A673 (cell line): ENCODE measurements at regions not wholly inside any gene's neighbourhood (a gene's known extent, or its start where the extent isn't known, plus 50 kb on each side); places are given as distances from the start of the nearest gene placed in this dataset.

Experiments used
- BruUV-seq: library from RNA; stranded (reverse); fragments of 400-500 nt; replicated peaks from 2 replicates; lab custom pipeline; 2021; lab: Mats Ljungman, UMichigan
- CTCF ChIA-PET: fragments of 300-600 bp; sonication (Branson Sonifier 250); formaldehyde crosslinking; loops from one replicate; lab custom pipeline; 2022; ENCODE audit warnings: antibody characterized with exemption; lab: Charles Lee
- POLR2A ChIA-PET: fragments of 300-600 bp; sonication (Branson Sonifier 250); formaldehyde crosslinking; loops from one replicate; lab custom pipeline; 2022; ENCODE audit warnings: antibody characterized with exemption; ENCODE audit not compliant: low non-redundant PET; lab: Charles Lee
- DNase-seq: peaks from one replicate; pipeline ENCODE4 v3.0.0-alpha.2; 2015; ENCODE audit warnings: low spot score
- H3K27ac ChIP-seq: fragments of 200-600 bp; sonication (generic); 2 replicates; pipeline ENCODE4 v1.5.1; 2016; ENCODE audit warnings: mixed run types, low read depth, mild to moderate bottlenecking, mixed read lengths, antibody characterized with exemption, low read length; ENCODE audit not compliant: poor library complexity, severe bottlenecking
- H3K27me3 ChIP-seq: fragments of 200-600 bp; sonication (generic); replicated peaks from 2 replicates; pipeline ENCODE4 v1.6.1; 2017; ENCODE audit warnings: mixed run types, low read depth, mild to moderate bottlenecking, mixed read lengths, antibody characterized with exemption, low read length; ENCODE audit not compliant: insufficient read depth, poor library complexity
- H3K36me3 ChIP-seq: fragments of 200-600 bp; sonication (generic); 2 replicates; pipeline ENCODE4 v1.6.1; 2016; ENCODE audit warnings: mixed run types, mild to moderate bottlenecking, mixed read lengths, antibody characterized with exemption, low read length; ENCODE audit not compliant: insufficient read depth, poor library complexity, severe bottlenecking
- H3K4me1 ChIP-seq: fragments of 200-600 bp; sonication (generic); 2 replicates; pipeline ENCODE4 v1.6.1; 2017; ENCODE audit warnings: mixed run types, mild to moderate bottlenecking, mixed read lengths, antibody characterized with exemption, low read length; ENCODE audit not compliant: insufficient read depth, poor library complexity, severe bottlenecking
- H3K4me3 ChIP-seq: fragments of 200-600 bp; sonication (generic); 2 replicates; pipeline ENCODE4 v1.5.1; 2016; ENCODE audit warnings: low read depth, mixed run types, mild to moderate bottlenecking, mixed read lengths, low read length; ENCODE audit not compliant: poor library complexity, severe bottlenecking
- H3K9me3 ChIP-seq: fragments of 200-600 bp; sonication (generic); 2 replicates; pipeline ENCODE4 v1.6.1; 2016; ENCODE audit warnings: mixed run types, low read depth, mild to moderate bottlenecking, mixed read lengths, antibody characterized with exemption, low read length; ENCODE audit not compliant: poor library complexity, severe bottlenecking
- EZH2 ChIP-seq: fragments of 200-600 bp; sonication (generic); IDR thresholded peaks from 2 replicates; pipeline ENCODE4 v1.6.1; 2017; ENCODE audit warnings: borderline replicate concordance, low read depth, mild to moderate bottlenecking, mixed read lengths, antibody characterized with exemption, low read length; ENCODE audit not compliant: poor library complexity, severe bottlenecking
- intact Hi-C: fragments of 100-400 bp; cut with micrococcal nuclease; formaldehyde crosslinking; loops from one replicate; pipeline ENCODE4 v1.10.0; 2022; ENCODE audit not compliant: unreplicated experiment
- TF ChIP-seq, protein P1 (sequence below): fragments of 300-800, 200-600 bp; sonication (generic); conservative IDR thresholded peaks from 2 replicates; pipeline ENCODE4 v1.5.1; 2017; ENCODE audit warnings: low read depth, mild to moderate bottlenecking, antibody characterized with exemption, low read length, moderate library complexity, mixed read lengths

DNA sequence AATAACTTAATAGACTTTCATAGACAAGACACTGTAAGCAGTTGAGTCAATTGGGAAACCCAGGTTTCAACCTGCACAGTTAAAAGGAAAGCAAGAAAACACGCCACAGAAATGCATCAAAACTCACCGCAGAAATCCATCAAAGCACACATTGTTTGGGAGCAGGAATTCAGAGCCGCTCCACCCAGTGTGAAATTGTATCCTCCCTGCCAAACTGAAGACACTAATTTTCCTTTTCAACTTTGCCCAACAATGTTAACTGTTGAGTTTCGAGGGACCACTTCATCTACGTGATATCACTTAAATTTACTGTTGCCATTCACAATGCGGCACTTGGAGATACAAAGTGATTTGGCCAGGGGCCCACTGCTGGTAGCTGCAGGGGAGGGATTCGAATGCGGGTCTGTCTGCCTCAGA lies 92.7 kb downstream of the DACT2 start:
- ChIA-PET POLR2A (no interaction called here), CTCF (no interaction called here)
- TF ChIP-seq, protein P1, sequence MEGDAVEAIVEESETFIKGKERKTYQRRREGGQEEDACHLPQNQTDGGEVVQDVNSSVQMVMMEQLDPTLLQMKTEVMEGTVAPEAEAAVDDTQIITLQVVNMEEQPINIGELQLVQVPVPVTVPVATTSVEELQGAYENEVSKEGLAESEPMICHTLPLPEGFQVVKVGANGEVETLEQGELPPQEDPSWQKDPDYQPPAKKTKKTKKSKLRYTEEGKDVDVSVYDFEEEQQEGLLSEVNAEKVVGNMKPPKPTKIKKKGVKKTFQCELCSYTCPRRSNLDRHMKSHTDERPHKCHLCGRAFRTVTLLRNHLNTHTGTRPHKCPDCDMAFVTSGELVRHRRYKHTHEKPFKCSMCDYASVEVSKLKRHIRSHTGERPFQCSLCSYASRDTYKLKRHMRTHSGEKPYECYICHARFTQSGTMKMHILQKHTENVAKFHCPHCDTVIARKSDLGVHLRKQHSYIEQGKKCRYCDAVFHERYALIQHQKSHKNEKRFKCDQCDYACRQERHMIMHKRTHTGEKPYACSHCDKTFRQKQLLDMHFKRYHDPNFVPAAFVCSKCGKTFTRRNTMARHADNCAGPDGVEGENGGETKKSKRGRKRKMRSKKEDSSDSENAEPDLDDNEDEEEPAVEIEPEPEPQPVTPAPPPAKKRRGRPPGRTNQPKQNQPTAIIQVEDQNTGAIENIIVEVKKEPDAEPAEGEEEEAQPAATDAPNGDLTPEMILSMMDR, result no peak
- TF ChIP-seq EZH2, result no peak
- no peaks in the 10 kb centered on the region for H3K9me3 ChIP-seq
- peaks cover 15% of the 10 kb centered on the region for H3K4me1 ChIP-seq
- H3K4me3 ChIP-seq, result no peak overlapping the region
- no peak for DNase-seq
- no TSS peak for BruUV-seq
- no peaks in the 10 kb centered on the region for H3K36me3 ChIP-seq
- intact Hi-C loops, result no loop called here
- no peak overlapping the region for H3K27ac ChIP-seq
- no peaks in the 10 kb centered on the region for H3K27me3 ChIP-seq

DNA sequence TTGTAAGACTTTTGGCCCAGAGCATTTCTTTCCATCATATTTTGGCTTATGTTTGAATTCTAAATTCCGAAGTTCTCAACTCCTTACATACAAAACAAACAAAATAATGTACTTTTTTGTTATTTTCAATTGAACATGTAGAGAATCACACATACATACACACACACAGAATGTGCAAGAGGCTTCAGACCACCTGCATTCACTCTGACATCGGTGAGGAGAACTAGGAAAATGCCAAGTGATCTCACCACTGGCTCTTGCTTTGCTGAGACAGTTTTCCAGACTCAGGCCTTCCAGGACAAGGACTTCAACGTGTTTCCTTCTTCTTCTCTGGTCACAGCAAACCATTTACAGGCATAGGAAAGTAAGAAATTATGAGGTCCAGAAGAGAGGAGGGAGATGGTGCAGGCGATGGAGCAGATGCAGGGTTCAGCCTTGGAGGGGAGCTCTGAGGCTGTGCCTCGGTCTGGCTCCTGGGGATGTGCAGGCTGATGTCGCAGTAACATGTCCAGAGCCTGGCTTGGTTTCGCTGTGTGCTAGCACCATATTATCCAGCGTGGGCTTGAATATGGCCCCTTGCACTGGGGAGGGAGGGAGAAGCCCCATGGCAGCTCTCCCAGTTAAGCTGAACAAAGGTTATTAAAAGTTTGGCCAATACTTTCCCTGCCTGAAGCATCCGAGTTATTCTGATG lies 93.4 kb downstream of the DACT2 start:
- no peak for DNase-seq
- CTCF ChIA-PET, result no interaction called here

DNA sequence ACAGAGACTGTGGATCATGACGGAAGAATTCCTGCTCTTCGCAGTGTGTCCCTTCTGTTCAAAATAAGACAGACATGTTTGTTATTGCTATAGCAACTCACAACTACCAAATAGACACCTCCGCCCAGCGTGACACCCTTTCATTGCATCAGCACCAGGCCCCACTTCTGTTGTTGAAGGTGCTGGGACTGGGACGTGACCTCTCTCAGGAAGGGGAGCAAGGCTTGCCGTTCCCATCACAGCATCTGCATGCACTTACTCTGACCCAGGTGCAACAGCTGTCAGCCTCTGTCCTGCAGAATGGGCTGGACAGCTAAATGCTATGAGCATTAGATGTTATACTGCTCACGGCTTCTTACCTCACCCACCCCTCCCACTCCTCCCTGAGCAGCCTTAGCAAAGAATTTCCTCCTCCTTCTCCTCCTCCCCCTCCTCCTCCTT lies 94.1 kb downstream of the DACT2 start:
- H3K9me3 ChIP-seq, result no peaks in the 10 kb centered on the region
- no peak overlapping the region for H3K27ac ChIP-seq
- peaks cover 15% of the 10 kb centered on the region for H3K4me1 ChIP-seq
- intact Hi-C loops, result no loop called here
- no peaks in the 10 kb centered on the region for H3K27me3 ChIP-seq
- BruUV-seq, result no TSS peak
- no peak overlapping the region for H3K4me3 ChIP-seq
- no peaks in the 10 kb centered on the region for H3K36me3 ChIP-seq
- ChIA-PET CTCF (no interaction called here), POLR2A (no interaction called here)
- TF ChIP-seq, protein P1, result no peak
- TF ChIP-seq EZH2, result no peak
- no peak for DNase-seq

More for the DNA sequence above, 93.4 kb downstream of the DACT2 start:
- Histone ChIP-seq H3K4me1 (peaks cover 15% of the 10 kb centered on the region), H3K9me3 (no peaks in the 10 kb centered on the region), H3K36me3 (no peaks in the 10 kb centered on the region), H3K4me3 (no peak overlapping the region), H3K27me3 (no peaks in the 10 kb centered on the region), H3K27ac (no peak overlapping the region)
- POLR2A ChIA-PET, result no interaction called here
- BruUV-seq, result no TSS peak
- TF ChIP-seq, protein P1, result 0 out of 2 replicates have a peak, but pooled peaks have one; percentile 13
- TF ChIP-seq EZH2, result no peak
- intact Hi-C loops, result no loop called here
